Stimulated activated naive CD4-positive, alpha-beta T cell treated with Interleukin-2 at 50 U/mL for 16 hours (primary cell): ENCODE measurements at regions not wholly inside any gene's neighbourhood (a gene's known extent, or its start where the extent isn't known, plus 50 kb on each side); places are given as distances from the start of the nearest gene placed in this dataset.
"Not testable (repeated sequence)": the region's sequence is repeated elsewhere in the genome, so short reads cannot be mapped to it uniquely, and the experiment has no call there.

ENCODE experiments used
- DNase-seq: peaks from one replicate; lab custom pipeline; 2025; lab: John Stamatoyannopoulos, UW

DNA sequence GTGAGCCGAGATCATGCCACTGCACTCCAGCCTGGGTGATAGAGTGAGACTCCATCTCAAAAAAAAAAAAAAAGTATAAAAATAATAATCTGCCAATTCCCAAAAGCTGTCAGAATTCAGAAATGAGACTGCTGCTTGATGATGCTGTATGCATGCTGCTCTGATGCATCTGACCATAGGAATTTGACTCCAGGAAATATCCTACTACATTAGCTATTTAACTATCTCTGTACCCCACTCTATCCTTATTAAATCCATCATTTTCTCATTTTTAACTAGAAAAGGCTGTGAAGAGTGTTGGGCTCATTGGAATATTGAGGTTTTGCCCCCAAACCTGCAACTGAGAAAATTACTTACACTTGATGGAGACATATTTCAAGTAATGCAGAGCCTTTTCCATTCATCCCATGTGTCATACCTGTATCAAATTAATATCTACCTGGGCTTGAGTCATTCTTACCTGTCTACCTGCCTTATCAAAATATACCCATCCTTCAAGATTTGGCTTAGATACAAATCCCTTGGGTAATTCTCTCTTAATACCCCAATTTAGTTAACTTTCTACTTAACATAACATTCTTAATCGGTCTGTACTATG, 135.2 kb upstream of the PREP start:
- no peak for DNase-seq

DNA sequence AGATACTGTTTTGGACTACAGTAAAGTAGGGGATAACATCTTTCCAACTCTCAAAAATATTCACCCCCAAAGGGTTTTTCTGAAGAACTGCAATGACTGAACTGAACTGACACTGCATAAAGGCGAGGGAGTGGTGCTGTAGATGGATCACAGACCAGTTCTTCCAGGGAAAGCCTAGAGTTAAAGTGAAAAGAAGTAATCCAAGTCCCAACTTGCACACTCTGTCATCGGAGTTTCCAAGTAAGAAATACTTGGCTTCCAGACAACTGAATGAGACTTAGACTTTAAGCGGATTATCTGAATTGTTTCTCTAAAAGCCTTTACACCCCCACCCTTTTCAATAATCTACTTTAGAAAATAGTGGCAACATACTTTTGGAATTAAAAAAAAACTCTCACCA, 134.1 kb upstream of the PREP start:
- DNase-seq, result no peak

DNA sequence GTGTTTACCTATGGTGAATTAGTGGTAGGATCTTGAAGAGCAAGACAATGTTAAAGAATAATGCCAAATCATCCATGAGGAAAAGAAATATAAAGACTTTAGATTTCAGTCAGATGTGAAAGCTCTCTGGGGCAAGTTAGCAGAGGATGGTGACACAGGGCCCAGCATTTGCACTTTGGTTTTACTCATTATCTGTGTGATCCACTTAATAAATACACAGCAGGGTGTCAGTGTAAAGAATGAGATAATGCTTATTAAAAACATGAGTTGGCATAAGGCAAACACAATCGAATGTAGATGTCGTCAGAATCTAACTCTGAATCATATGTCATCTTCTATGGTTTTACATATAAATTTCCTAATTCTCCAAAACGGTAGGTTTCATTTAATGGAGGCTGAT, 130.4 kb upstream of the PREP start:
- DNase-seq, result no peak

DNA sequence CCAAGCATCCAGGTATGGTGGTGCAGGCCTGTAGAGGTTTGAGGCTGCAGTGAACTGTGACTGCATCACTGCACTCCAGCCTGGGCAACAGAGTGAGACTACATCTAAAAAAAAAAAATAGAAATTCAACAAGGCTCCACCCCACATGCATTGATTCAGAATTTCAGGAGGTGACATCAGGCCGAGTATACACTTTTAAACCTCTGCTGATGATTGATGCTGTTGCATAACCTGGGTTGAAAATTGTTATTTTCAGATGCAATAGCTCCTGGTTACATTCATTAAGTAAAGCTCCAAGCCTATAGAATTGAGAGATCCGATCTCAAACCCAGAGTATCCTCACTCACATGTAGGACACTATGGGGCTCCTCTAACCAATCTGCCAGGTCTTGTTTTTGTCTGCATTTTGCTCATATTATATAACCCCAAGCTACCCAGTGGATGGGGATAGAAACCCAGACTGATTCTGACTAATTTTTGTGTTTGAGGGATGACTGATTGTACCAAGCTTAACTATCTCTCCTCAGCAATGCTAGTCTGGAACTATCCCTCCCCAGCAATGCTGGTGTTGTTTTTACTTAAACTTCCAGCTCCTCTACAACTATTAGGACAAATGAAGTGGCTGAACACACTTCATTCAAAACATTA, 123.5 kb upstream of the PREP start:
- DNase-seq, result no peak

DNA sequence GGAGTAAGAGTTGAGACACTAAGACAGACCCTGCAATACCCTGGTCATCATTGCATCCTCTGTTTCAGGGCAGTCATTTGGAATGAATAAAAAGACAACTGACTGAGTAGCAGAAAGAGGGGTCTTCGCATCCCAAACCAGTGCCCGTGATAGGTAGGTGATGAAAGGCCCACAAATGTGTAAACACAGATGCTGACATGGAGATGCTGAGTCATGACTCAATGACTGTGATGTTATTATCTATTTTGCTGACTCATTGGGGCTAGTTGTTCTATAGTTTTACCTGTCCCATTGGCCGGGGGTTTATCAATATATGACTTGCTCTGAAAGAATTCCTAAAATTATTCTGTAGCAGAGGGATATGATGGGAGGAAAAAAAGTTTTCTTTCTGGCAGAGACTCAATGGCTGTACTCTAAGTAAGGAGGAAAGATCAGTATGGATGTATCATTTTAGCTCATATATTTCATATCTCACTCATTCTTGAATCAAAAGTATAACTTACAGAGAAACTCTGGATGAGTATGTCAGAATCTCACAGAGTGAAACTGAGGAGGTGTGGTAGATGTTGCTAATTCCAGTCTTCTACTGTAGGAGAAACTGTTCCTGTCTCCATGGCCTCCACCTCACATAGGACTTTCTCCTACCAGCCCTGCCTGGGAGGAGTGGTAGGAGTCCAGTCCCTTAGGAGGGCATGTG, 119.9 kb upstream of the PREP start:
- no peak for DNase-seq

DNA sequence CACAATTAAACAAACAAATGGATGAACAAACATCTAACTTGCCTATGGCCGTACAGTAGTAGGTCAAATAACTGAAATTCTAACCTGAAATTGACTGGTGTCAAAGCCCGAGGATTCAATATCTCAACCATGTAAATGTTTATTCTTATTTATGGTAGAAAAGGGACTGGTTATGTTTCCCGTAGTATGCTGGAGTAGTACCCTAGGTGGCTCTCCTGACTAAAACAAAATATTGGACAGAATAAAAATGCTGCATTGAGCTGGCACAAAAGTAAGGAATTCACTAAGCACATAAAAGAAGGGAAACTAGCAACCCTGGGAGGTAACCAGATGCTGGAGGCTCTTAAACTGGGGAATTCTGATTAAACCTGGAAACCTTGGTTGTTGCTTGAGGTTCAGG, 117.1 kb upstream of the PREP start:
- DNase-seq, result no peak

DNA sequence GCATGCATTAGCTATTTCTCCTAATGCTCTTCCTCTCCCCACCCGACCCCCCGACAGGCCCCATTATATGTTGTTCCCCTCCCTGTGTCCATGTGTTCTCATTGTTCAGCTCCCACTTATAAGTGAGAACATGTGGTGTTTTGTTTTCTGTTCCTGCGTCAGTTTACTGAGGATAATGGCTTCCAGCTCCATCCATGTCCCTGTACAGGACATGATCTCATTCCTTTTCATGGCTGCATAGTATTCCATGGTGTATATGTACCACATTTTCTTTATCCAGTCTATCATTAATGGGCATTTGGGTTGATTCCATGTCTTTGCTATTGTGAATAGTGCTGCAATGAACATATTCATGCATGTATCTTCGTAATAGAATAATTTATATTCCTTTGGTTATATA, 116.1 kb upstream of the PREP start:
- not testable (repeated sequence) for DNase-seq

DNA sequence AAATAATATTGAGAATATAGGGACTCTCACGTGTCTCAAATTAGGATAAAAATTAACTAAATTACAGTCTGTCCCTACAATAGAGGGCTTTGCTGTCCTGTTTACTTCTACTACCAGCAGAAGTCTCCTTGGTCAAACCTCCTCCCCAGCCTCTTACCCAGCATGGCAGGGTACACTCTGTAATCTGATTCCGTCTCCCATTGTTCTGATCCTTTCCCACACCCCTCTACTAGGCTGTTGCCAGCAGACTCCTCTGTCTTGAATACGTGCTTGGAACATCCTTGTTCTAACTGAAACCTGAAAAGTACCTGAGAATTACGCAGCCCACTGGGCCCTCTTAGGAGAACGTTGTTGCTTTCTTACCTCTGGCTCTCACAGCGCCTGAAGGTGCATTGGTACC, 112.2 kb upstream of the PREP start:
- no peak for DNase-seq

DNA sequence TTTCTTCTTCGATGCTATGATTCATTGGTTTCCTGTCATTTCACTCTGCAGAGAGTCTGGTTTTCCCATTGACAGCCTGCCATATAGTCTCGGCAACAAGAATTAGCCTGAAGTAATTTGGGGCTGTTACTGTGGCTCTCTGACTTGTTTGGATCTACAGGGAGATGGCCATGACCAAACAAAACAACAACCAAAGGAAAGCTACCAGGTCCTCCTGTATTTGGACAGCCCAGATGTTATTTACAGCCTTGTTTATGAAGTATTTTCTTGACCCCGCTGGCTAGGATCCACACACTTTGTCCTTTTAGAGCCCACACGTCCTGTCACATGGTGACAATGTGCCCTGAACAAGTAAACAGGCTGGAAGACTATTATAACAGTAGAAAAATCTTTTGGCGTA, 111.4 kb upstream of the PREP start:
- DNase-seq, result no peak

DNA sequence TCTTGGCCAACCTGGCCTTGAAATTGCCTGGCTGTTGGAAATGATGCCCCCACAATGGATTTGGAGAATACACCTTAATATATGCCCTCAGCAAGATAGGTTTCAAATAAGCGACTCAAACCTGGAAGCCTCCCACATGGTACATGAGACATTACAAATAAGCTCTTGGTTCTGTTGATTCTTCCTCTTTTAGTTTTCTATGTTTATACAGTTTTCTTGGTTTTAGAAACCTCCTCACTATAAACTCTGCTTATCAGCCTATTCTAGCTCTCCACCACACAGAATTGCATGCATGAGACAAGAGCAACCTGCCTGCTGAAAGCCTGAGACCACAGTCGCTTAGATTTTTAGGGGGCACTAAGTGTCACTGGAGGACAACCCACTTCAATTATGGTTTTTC, 108.8 kb upstream of the PREP start:
- DNase-seq, result no peak

DNA sequence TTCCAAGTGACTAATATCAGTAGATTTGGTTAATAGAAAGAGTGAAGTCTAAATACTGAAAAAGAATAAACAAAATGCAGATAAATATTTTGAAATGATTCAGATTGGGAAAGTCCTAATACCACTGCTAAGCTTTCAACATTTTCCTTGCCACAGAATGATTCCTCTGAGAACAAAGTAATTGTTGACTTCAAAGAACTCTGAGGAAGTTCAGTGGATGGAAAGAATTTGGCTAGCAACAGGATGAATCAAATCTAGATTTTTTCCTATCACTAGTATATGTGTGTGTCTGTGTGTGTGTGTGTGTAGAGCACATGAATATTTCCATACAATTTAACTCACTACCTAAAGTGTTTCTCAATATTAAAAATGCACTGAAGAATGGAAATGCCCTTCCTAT, 107.9 kb upstream of the PREP start:
- no peak for DNase-seq

DNA sequence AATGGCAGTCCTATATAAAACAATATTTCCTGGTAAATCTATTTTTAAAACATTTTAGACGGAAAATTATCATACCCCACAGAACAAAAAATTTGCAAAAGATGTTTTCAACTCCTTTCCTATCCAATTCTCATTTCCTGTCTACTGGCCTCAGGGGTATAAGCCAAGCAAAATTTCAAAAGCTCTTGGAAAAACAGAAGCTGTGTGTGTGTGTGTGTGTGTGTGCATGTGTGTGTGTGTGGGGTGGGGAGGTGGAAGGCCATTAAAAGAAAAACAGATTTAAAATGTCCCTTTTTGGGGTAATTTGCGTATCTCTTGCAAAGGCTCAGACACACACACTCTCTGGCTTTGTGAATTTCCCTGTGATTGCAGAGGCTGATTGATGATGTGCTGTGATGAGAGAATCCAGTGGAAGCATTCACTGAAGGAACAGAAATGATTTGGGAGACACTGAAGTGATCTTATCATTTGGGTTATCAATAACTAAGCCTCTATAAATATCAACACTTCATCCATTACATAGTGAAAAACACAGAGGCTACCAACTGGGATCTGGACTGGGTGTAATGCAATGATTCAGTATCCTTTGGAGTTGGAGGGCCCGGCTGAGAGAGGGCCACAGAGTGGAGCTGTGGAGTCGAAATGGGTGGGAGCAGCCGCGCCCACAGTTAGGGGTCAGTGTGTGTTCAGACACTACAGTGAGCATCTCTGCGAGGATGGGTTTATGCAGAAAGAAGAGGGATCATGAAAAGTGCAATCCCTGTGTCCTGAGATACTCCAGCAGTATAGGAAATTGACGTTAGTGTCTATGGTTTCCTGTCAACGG, 106.8 kb upstream of the PREP start:
- no peak for DNase-seq

DNA sequence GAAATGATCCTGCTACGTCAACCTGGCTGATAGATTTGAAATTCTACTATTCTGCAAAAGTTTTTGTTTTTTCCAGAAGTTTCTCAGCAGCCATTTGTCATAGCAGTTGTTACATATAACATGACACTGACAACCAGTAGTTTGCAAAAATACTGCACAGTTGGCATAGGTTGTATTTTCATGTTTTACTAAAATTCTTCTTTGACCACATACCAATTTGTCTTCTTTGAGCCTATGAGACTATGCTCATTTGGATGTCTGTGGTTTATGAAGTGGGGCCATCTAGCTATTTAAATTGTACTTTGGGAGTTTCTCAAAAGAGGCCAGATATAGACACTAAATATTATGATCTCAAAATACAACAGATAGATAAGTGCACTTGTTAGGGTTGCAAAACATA, 104.9 kb upstream of the PREP start:
- no peak for DNase-seq

DNA sequence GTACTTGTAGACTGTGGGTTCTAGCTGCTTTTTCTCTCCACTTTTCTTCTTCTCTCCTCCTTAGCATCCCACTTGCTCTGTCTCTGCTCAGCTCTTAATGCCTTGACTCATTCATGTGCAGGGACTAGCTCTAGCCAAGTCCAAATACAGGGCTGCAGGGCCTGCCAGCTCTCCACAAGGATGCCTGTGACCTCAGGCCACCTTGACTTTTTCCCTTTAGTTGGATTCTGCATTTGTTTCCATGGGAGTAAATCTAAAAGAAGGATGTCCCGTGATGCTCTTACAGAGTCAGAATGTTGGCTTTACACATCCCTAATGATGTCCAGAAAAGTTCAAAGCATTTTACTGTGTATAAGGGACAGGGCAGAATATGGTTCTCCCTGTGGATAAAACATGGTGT, 101.8 kb upstream of the PREP start:
- no peak for DNase-seq

DNA sequence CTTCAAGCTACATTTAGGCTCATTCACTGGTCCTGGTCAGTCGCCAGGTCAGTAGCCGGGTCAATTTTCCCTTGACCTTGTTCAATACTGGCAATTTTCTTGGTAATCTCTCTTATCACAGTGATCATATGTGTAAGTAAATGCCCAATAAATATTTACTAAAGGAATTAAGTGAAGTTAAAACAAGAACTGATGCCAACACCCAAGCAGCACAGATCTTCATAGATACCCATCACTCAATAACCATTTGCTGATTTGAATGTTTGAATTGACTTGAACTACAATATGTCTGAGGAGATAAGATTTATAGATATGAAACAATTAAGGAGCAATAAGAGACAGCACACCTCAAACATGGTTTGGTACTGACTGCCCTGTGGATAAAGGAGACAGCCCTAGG, 100.8 kb upstream of the PREP start:
- no peak for DNase-seq

DNA sequence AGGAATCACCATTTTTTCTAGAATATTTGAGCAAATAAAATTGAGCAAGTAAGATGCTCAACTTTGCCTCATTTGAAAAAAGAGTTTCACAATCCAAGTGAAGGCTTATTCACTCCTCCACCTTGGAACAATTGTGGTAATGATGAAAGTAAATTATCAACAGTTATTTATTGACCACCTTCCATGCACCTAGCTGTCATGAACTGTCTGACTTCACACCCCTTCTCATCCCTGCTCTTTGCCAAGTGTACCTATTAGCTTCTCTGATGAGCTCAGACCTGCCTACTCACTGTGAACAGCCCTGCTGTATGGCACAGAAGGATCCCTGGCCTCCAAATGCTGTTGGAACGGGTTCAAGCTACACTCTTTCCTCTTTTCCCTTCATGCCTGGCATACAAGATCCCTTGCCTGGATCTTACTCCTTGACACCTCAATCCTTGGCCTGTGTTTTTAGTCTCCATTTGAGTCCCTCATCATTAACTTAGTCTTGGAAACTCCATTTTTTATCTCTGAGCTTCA, 99.0 kb upstream of the PREP start:
- DNase-seq, result no peak

DNA sequence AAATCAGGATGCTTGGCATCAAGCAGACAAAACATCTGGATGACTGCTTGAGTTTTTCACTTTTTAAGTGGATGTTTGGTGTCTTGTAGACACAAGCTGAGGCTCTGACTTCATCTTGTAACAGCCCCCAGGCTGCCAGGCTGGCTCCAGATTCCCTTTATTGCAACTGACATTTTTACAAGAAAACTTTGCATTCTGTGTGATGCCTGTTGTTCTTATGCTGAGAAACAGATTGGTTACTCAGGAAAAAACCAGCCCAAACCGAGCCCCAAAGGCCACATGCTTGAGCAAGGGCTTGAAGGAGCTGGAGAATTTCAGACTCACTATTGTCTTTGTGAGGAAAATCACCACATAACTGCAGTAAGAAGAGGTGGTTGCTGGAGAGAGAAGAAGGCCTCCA, 98.4 kb upstream of the PREP start:
- DNase-seq, result no peak

DNA sequence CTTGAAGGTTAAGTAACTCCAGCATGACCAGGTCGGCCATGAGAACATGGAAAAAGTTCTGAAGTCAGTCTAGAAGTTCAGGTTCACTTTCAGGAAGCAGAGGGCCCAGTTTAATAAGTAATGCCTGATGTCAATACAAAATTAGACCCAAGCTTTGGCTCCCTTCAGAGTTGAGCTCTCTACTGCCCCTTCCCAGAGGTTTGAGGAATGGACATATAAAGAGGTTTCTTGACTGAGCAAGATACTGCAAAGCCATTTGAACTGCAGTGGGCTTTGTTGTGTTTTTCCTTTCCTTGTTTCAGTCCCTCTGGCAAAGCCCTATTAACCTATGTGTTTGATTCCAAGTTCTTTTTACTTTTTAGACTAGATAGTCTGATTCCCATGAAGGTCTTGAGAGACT, 97.8 kb upstream of the PREP start:
- no peak for DNase-seq

DNA sequence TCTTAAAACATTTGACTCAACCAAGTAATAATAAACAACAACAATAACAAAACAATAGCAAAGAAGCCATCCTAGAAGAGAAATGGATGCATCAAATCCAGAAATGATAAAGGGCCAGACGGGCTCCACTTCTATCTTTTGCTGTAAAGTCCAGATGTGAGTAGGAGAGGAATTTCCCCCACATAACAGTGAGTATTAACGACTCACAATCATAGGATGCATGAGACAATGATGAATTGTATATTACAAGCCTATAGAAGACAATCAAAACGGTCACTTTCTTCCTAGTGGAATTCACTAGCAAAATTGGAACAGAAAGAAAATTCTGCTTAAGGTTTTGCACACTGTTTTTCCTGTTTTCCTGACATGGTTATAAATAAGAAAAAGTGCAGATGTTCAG, 97.0 kb upstream of the PREP start:
- DNase-seq, result no peak

DNA sequence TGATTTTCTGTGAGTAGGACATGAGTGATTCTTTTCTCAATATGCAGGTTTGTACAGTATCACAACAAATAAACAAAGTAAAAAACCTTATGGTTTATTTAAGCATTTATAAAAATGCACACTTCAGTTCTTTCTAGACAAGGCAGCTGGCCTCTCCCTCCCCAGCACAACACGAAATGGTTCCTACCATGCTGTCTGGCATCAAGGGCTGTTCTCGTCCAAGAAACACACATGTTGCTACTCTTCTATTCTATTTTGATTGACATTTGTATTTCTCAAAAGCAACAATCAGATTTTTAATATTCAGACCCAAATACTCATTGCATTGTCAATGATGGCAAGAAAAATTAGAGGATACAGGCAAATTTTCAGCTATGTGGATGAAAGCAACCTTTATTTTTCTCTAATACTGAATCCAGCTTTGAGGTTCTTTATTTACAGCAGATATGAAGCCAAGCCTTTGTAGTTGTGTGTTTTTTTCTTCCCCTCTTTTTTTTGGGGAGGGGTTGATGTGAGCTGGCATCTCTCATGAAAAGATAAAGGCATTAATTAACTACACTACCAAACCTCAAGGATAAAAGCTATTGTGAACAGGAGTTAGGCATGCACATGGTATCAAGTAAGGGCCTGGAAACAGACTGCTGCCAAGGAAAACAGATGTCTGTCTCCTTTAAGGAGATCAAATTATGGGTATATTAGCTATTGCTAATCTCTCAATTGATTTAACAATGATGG, 96.4 kb upstream of the PREP start:
- DNase-seq, result no peak

DNA sequence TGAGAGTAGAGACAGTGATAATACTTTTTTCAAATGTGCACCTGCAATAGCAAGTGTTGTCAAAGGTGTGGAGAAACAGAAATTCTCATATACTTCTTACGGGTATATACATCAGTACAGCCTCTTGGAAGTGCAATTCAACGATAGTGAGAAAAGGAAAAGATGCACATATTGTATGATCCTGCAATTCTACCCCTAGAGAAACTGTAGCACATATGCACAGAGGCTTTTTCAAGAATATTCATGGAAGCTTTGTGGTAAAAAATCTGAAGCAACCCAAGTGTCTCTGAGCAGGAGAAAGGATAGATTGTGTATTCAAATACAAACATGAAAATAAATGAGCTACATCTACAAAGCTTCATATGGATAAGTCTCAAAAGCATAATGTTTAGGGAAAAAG, 94.7 kb upstream of the PREP start:
- DNase-seq, result no peak

DNA sequence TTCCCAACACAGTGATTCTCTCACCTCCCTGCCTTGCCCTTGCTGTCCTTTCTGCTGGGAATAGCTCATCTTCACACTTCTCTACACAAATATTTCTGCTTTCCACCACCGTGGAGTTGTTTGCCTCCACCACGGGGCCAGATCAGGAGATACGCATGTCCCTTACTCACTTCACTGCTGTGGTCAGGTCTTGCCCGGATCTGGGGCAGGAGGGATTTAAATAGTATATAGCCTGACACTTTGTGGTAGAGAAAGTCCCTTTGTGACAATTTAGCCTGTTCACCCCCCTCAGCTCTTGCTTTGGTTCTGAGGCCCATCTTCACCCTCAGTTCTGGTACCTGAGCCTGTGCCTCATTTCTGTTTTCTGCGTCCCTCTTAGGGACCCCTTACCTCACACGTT, 92.6 kb upstream of the PREP start:
- no peak for DNase-seq
